Breast epithelium (tissue), 4 donors: ENCODE measurements at regions not wholly inside any gene's neighbourhood (a gene's known extent, or its start where the extent isn't known, plus 50 kb on each side); places are given as distances from the start of the nearest gene placed in this dataset.

Experiments used
- DNase-seq, 2 donors: peaks; one replicate each; pipeline ENCODE4 v3.0.0-alpha.2; 2019; ENCODE audit warnings: low spot score in 2 of 2
- H3K27ac ChIP-seq, 2 donors: fragments of 200-600 bp; sonication (generic) in 1 of 2; one replicate each; pipeline ENCODE4 v1.5.1; 2016 to 2019; ENCODE audit warnings: mild to moderate bottlenecking in 1 of 2
- H3K27me3 ChIP-seq, 2 donors: fragments of 200-600 bp; sonication (generic) in 1 of 2; one replicate each; pipeline versions ENCODE4 v1.5.1 to v1.6.0; 2017 to 2019; ENCODE audit warnings: control low read depth in 1 of 2, mild to moderate bottlenecking in 1 of 2
- H3K36me3 ChIP-seq: fragments of 200-600 bp; one replicate; pipeline ENCODE4 v1.5.1; 2019
- H3K4me1 ChIP-seq, 2 donors: fragments of 200-600 bp; sonication (generic); one replicate each; pipeline ENCODE4 v1.5.1; 2016 to 2019; ENCODE audit warnings: control low read depth in 1 of 2
- H3K4me3 ChIP-seq, 3 donors: fragments of 200-600 bp; sonication (generic); 1 replicate in 2 of 3; 2 replicates in 1 of 3; pipeline ENCODE4 v1.5.1; 2016 to 2019; ENCODE audit warnings: mild to moderate bottlenecking in 3 of 3, moderate library complexity in 2 of 3
- H3K9me3 ChIP-seq, 2 donors: fragments of 200-600 bp; sonication (generic) in 1 of 2; one replicate each; pipeline ENCODE4 v1.5.1; 2016 to 2019; ENCODE audit warnings: control low read depth in 1 of 2
- CTCF ChIP-seq, 3 donors: fragments of 450-650 bp; IDR thresholded peaks; one replicate each; pipeline ENCODE4 v1.5.1; 2016 to 2017; ENCODE audit warnings: antibody characterized with exemption in 3 of 3, mild to moderate bottlenecking in 3 of 3, moderate library complexity in 3 of 3
- POLR2A ChIP-seq: fragments of 450-650 bp; IDR thresholded peaks from one replicate; pipeline ENCODE4 v1.6.1; 2016; ENCODE audit warnings: antibody characterized with exemption, mild to moderate bottlenecking, moderate library complexity
- POLR2AphosphoS5 ChIP-seq, 3 donors: sonication (generic); formaldehyde crosslinking; IDR thresholded peaks; one replicate each; pipeline ENCODE4 v1.6.1; 2017; ENCODE audit warnings: antibody characterized with exemption in 3 of 3
- intact Hi-C: fragments of 100-400 bp; cut with DNase I; formaldehyde crosslinking; loops from one replicate; pipeline ENCODE4 v1.15.1; 2023; ENCODE audit warnings: low total_unique reads

GRCh38 chr17:31740611-31741082, 118.4 kb downstream of the COPRS start:
- no peaks in the 10 kb centered on the region for H3K4me1 ChIP-seq
- H3K36me3 ChIP-seq: no peaks in the 10 kb centered on the region
- no peaks in the 10 kb centered on the region for H3K27me3 ChIP-seq
- H3K9me3 ChIP-seq: no peaks in the 10 kb centered on the region
- H3K27ac ChIP-seq: no peak overlapping the region
- intact Hi-C loops: no loop called here
- TF ChIP-seq CTCF (IDR thresholded peaks at IDR 0.05): no peak
- TF ChIP-seq POLR2A: no peak
- TF ChIP-seq POLR2AphosphoS5 (IDR thresholded peaks at IDR 0.05): no peak
- DNase-seq: no peak
- no peak overlapping the region for H3K4me3 ChIP-seq

- Histone ChIP-seq H3K27me3 (no peaks in the 10 kb centered on the region), H3K4me3 (no peak overlapping the region), H3K27ac (no peak overlapping the region), H3K36me3 (no peaks in the 10 kb centered on the region), H3K9me3 (no peaks in the 10 kb centered on the region), H3K4me1 (no peaks in the 10 kb centered on the region)
- DNase-seq: no peak
- no peak for TF ChIP-seq POLR2AphosphoS5 (IDR thresholded peaks at IDR 0.05)
- no peak for TF ChIP-seq CTCF (IDR thresholded peaks at IDR 0.05)
- TF ChIP-seq POLR2A: no peak
- intact Hi-C loops: no loop called here
These were observed 119.9 kb downstream of the COPRS start for GRCh38 chr17:31738996-31739699.

GRCh38 chr17:31738488-31738887, 120.6 kb downstream of the COPRS start:
- Histone ChIP-seq H3K27me3 (no peaks in the 10 kb centered on the region), H3K27ac (no peak overlapping the region), H3K9me3 (no peaks in the 10 kb centered on the region), H3K36me3 (no peaks in the 10 kb centered on the region), H3K4me3 (no peak overlapping the region), H3K4me1 (no peaks in the 10 kb centered on the region)
- TF ChIP-seq POLR2AphosphoS5 (IDR thresholded peaks at IDR 0.05) (no peak), POLR2A (no peak), CTCF (IDR thresholded peaks at IDR 0.05) (no peak)
- no peak for DNase-seq
- intact Hi-C loops: no loop called here

- no peaks in the 10 kb centered on the region for H3K4me1 ChIP-seq
- intact Hi-C loops: no loop called here
These were observed 121.0 kb downstream of the COPRS start for GRCh38 chr17:31738067-31738466.

More at GRCh38 chr17:31738067-31738466, 121.0 kb downstream of the COPRS start:
- no peak for DNase-seq
- no peak overlapping the region for H3K4me3 ChIP-seq
- no peak overlapping the region for H3K27ac ChIP-seq
- H3K9me3 ChIP-seq: no peaks in the 10 kb centered on the region
- TF ChIP-seq POLR2AphosphoS5 (IDR thresholded peaks at IDR 0.05) (no peak), POLR2A (no peak), CTCF (IDR thresholded peaks at IDR 0.05) (peak in 1 of 3 donors; percentile 13)
- no peaks in the 10 kb centered on the region for H3K36me3 ChIP-seq
- H3K27me3 ChIP-seq: no peaks in the 10 kb centered on the region
